ENCODE measurements at regions not wholly inside any gene's neighbourhood (a gene's known extent, or its start where the extent isn't known, plus 50 kb on each side); places are given as distances from the start of the nearest gene placed in this dataset.
"Not testable (repeated sequence)": the region's sequence is repeated elsewhere in the genome, so short reads cannot be mapped to it uniquely, and the experiment has no call there.

GRCh38 chr14:106174206-106174605 lies 647.8 kb downstream of the TMEM121 start:
- DNase-seq (ENCODE audit: low spot score in 2 of 2), result no peak
- 60% methylated on average over 7 of the region's 7 CpGs for WGBS
- Histone ChIP-seq H3K4me3 (no peak overlapping the region), H3K36me3 (no peaks in the 10 kb centered on the region), H3K27me3 (peaks cover 9% of the 10 kb centered on the region), H3K27ac (no peak overlapping the region), H3K9me3 (no peaks in the 10 kb centered on the region), H3K4me1 (no peaks in the 10 kb centered on the region)
- TF ChIP-seq EP300 (IDR thresholded peaks at IDR 0.05) (no peak), CTCF (IDR thresholded peaks at IDR 0.05) (no peak), POLR2AphosphoS5 (IDR thresholded peaks at IDR 0.05) (no peak), POLR2A (IDR thresholded peaks at IDR 0.05) (no peak)

- not testable (repeated sequence) for H3K4me1 ChIP-seq
Measured at GRCh38 chr14:106177266-106178246, 651.2 kb downstream of the TMEM121 start.

GRCh38 chr14:106179761-106180160 lies 653.4 kb downstream of the TMEM121 start:
- DNase-seq (ENCODE audit: low spot score in 2 of 2), result no peak
- peaks cover 9% of the 10 kb centered on the region for H3K27me3 ChIP-seq
- no peak overlapping the region for H3K27ac ChIP-seq
- TF ChIP-seq POLR2AphosphoS5 (IDR thresholded peaks at IDR 0.05) (no peak), CTCF (IDR thresholded peaks at IDR 0.05) (no peak)
- no peaks in the 10 kb centered on the region for H3K4me1 ChIP-seq
- H3K9me3 ChIP-seq, result no peaks in the 10 kb centered on the region
- no peak overlapping the region for H3K4me3 ChIP-seq
- H3K36me3 ChIP-seq, result no peaks in the 10 kb centered on the region
- 52% methylated on average over 2 of the region's 2 CpGs for WGBS

More at GRCh38 chr14:106177266-106178246, 651.2 kb downstream of the TMEM121 start:
- WGBS, result 49% methylated on average over 7 of the region's 7 CpGs
- DNase-seq (ENCODE audit: low spot score in 2 of 2); H3K27ac ChIP-seq; H3K4me3 ChIP-seq; H3K36me3 ChIP-seq; H3K9me3 ChIP-seq: not testable (repeated sequence)
- peaks cover 13% of the 10 kb centered on the region for H3K27me3 ChIP-seq

- H3K9me3 ChIP-seq; H3K4me1 ChIP-seq; H3K27ac ChIP-seq; H3K4me3 ChIP-seq; H3K36me3 ChIP-seq; DNase-seq (ENCODE audit: low spot score in 2 of 2); H3K27me3 ChIP-seq: not testable (repeated sequence)
- 79% methylated on average over 8 of the region's 8 CpGs for WGBS
Measured at GRCh38 chr14:106184771-106185170, 658.4 kb downstream of the TMEM121 start.

- H3K27ac ChIP-seq; H3K9me3 ChIP-seq; H3K4me1 ChIP-seq; H3K36me3 ChIP-seq; H3K4me3 ChIP-seq; DNase-seq (ENCODE audit: low spot score in 2 of 2); H3K27me3 ChIP-seq: not testable (repeated sequence)
- WGBS, result 84% methylated on average over 6 of the region's 6 CpGs
Measured at GRCh38 chr14:106185174-106185836, 658.9 kb downstream of the TMEM121 start.

GRCh38 chr14:106185837-106186233 lies 659.5 kb downstream of the TMEM121 start:
- Histone ChIP-seq H3K4me3 (no peak overlapping the region), H3K27me3 (peaks cover 4% of the 10 kb centered on the region), H3K36me3 (no peaks in the 10 kb centered on the region), H3K4me1 (no peaks in the 10 kb centered on the region), H3K9me3 (no peaks in the 10 kb centered on the region), H3K27ac (no peak overlapping the region)
- DNase-seq (ENCODE audit: low spot score in 2 of 2), result no peak
- 34% methylated on average over 4 of the region's 4 CpGs for WGBS
- TF ChIP-seq EP300 (IDR thresholded peaks at IDR 0.05) (no peak), CTCF (IDR thresholded peaks at IDR 0.05) (no peak), POLR2A (IDR thresholded peaks at IDR 0.05) (no peak), POLR2AphosphoS5 (IDR thresholded peaks at IDR 0.05) (no peak)
